ENCODE measurements at regions not wholly inside any gene's neighbourhood (a gene's known extent, or its start where the extent isn't known, plus 50 kb on each side); places are given as distances from the start of the nearest gene placed in this dataset.

GRCh38 chr3:94414418-94414817, 351.6 kb downstream of the NSUN3 start:
- no peak for TF ChIP-seq CTCF (IDR thresholded peaks at IDR 0.05; ENCODE audit: low read depth, low read length, poor library complexity, severe bottlenecking)
- no peak for TF ChIP-seq EZH2phosphoT487 (IDR thresholded peaks at IDR 0.05; ENCODE audit: borderline replicate concordance, low read length)

Data from DOHH2 (cell line).